ENCODE measurements at regions not wholly inside any gene's neighbourhood (a gene's known extent, or its start where the extent isn't known, plus 50 kb on each side); places are given as distances from the start of the nearest gene placed in this dataset.

DNA sequence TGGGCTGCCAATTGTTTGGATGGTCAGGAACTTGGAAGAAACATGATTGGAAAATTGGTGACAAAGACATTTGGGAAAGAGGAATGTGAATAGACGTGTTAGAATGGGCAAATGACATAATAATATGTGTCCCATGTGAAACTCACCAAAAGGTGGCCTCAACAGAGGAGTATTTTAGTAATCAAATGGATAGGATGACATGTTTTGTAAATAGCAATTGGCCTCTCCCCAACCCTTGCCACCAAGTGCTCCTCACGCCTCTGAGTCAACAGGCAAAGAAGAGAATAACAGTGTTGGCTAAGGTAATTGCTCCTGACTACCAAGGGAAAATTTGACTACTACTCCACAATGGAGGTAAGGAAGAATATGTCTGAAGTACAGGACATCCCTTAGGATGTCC, 81.4 kb downstream of the ATXN7L3B start:
- H3K27ac ChIP-seq (ENCODE audit: low read length, poor library complexity, severe bottlenecking): no peak overlapping the region
- H3K4ac ChIP-seq (ENCODE audit: low read depth in 1 of 2, low read length in 2 of 2): no peak overlapping the region
- no peak overlapping the region for H2AFZ ChIP-seq (ENCODE audit: low read depth, low read length)
- no peak overlapping the region for H3K4me3 ChIP-seq (ENCODE audit: insufficient read depth in 1 of 2, low read depth in 1 of 2, low read length in 2 of 2)
- H3K79me1 ChIP-seq (replicated peaks; ENCODE audit: low read length, poor library complexity, severe bottlenecking): no peaks in the 10 kb centered on the region
- no peak overlapping the region for H3K18ac ChIP-seq (ENCODE audit: low read depth in 1 of 2, low read length in 2 of 2)
- no peak overlapping the region for H2BK120ac ChIP-seq (ENCODE audit: low read depth, low read length)
- no peak overlapping the region for H2BK15ac ChIP-seq (ENCODE audit: low read depth, poor library complexity, severe bottlenecking)
- H4K8ac ChIP-seq (ENCODE audit: low read length): no peak overlapping the region
- no peak overlapping the region for H2AK5ac ChIP-seq (ENCODE audit: low read length, severe bottlenecking)
- no peak overlapping the region for H3K14ac ChIP-seq (ENCODE audit: low read length in 2 of 2)
- no peak overlapping the region for H4K91ac ChIP-seq (ENCODE audit: low read length)
- DNase-seq: no peak
- no peak overlapping the region for H2BK12ac ChIP-seq (ENCODE audit: low read length in 2 of 2)
- H3K23ac ChIP-seq (ENCODE audit: low read length in 2 of 2): no peak overlapping the region
- no peaks in the 10 kb centered on the region for H3K27me3 ChIP-seq (ENCODE audit: control insufficient read depth in 1 of 2, insufficient read depth in 1 of 2, low read length in 2 of 2)
- 74% methylated on average over 2 of the region's 2 CpGs for WGBS
- H3K4me1 ChIP-seq (ENCODE audit: control insufficient read depth, insufficient read depth, low read depth, low read length): no peaks in the 10 kb centered on the region
- no peak overlapping the region for H3K9ac ChIP-seq (ENCODE audit: low read length)
- no peak overlapping the region for H3K4me2 ChIP-seq (ENCODE audit: low read length, poor library complexity, severe bottlenecking)
- H3K9me3 ChIP-seq (ENCODE audit: control insufficient read depth, low read length): no peaks in the 10 kb centered on the region
- H3K36me3 ChIP-seq (ENCODE audit: control insufficient read depth in 1 of 2, insufficient read depth in 2 of 2, low read depth in 1 of 2, low read length in 2 of 2): no peaks in the 10 kb centered on the region
- H2BK5ac ChIP-seq (ENCODE audit: low read depth, low read length, poor library complexity, severe bottlenecking): no peak overlapping the region

DNA sequence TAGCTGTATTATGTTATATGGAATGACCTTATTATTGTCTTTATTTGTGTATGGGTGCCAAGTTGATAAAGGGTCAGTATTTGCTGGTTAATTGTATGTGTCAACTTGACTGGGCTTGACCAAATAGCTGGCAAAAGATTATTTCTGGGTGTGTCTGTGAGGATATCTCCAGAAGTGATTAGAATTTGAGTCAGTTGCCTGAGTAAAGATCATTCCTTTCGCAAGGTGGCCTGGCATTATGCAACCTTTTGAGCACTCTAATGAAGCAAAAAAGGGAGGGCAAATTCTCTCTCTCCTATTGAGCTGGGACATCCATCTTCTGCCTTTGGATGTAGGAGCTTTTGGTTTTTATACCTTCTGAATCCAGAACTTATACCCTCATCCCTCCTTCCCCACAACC, 82.2 kb downstream of the ATXN7L3B start:
- H3K4me2 ChIP-seq (ENCODE audit: low read length, poor library complexity, severe bottlenecking): no peak overlapping the region
- 100% methylated on average over 1 of the region's 1 CpG for WGBS

DNA sequence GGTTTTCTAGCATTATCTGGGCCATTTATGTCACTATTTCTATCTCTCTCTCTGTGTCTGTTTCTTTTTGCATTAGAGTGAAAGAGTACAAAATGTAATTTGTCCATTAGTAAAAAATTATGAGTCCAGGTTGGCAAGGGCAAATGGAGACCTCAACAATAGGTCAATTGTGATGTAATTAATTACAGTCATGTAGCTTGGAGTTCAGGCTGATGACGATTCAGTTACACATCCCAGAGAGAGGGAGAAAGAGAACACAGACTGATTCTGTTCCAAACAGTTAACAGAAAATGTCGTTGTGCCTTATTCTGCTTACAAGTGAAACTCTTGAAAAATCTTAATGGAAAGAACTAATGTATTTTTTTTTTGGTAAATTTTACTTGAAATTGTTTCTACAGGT, 83.3 kb downstream of the ATXN7L3B start:
- no peak overlapping the region for H2BK15ac ChIP-seq (ENCODE audit: low read depth, poor library complexity, severe bottlenecking)
- no peak for DNase-seq
- no peak overlapping the region for H2BK120ac ChIP-seq (ENCODE audit: low read depth, low read length)
- no peaks in the 10 kb centered on the region for H3K4me1 ChIP-seq (ENCODE audit: control insufficient read depth, insufficient read depth, low read depth, low read length)
- no peak overlapping the region for H4K91ac ChIP-seq (ENCODE audit: low read length)
- no peak overlapping the region for H3K27ac ChIP-seq (ENCODE audit: low read length, poor library complexity, severe bottlenecking)
- no peak overlapping the region for H3K9ac ChIP-seq (ENCODE audit: low read length)
- no peak overlapping the region for H3K18ac ChIP-seq (ENCODE audit: low read depth in 1 of 2, low read length in 2 of 2)
- no peak overlapping the region for H2BK5ac ChIP-seq (ENCODE audit: low read depth, low read length, poor library complexity, severe bottlenecking)
- H2AK5ac ChIP-seq (ENCODE audit: low read length, severe bottlenecking): no peak overlapping the region
- no peak overlapping the region for H3K4me3 ChIP-seq (ENCODE audit: insufficient read depth in 1 of 2, low read depth in 1 of 2, low read length in 2 of 2)
- H4K8ac ChIP-seq (ENCODE audit: low read length): no peak overlapping the region
- H3K23ac ChIP-seq (ENCODE audit: low read length in 2 of 2): no peak overlapping the region
- no peak overlapping the region for H2AFZ ChIP-seq (ENCODE audit: low read depth, low read length)
- H3K27me3 ChIP-seq (ENCODE audit: control insufficient read depth in 1 of 2, insufficient read depth in 1 of 2, low read length in 2 of 2): no peaks in the 10 kb centered on the region
- no peaks in the 10 kb centered on the region for H3K79me1 ChIP-seq (replicated peaks; ENCODE audit: low read length, poor library complexity, severe bottlenecking)
- WGBS: 80% methylated on average over 2 of the region's 2 CpGs
- H2BK12ac ChIP-seq (ENCODE audit: low read length in 2 of 2): no peak overlapping the region
- H3K4me2 ChIP-seq (ENCODE audit: low read length, poor library complexity, severe bottlenecking): no peak overlapping the region
- H3K14ac ChIP-seq (ENCODE audit: low read length in 2 of 2): no peak overlapping the region
- no peaks in the 10 kb centered on the region for H3K9me3 ChIP-seq (ENCODE audit: control insufficient read depth, low read length)
- H3K4ac ChIP-seq (ENCODE audit: low read depth in 1 of 2, low read length in 2 of 2): no peak overlapping the region
- H3K36me3 ChIP-seq (ENCODE audit: control insufficient read depth in 1 of 2, insufficient read depth in 2 of 2, low read depth in 1 of 2, low read length in 2 of 2): no peaks in the 10 kb centered on the region

More for the DNA sequence above, 82.2 kb downstream of the ATXN7L3B start:
- Histone ChIP-seq H2BK12ac (ENCODE audit: low read length in 2 of 2) (no peak overlapping the region), H2AFZ (ENCODE audit: low read depth, low read length) (no peak overlapping the region), H3K9me3 (ENCODE audit: control insufficient read depth, low read length) (no peaks in the 10 kb centered on the region), H3K4ac (ENCODE audit: low read depth in 1 of 2, low read length in 2 of 2) (no peak overlapping the region), H4K91ac (ENCODE audit: low read length) (no peak overlapping the region), H2BK15ac (ENCODE audit: low read depth, poor library complexity, severe bottlenecking) (no peak overlapping the region), H3K27ac (ENCODE audit: low read length, poor library complexity, severe bottlenecking) (no peak overlapping the region), H2BK5ac (ENCODE audit: low read depth, low read length, poor library complexity, severe bottlenecking) (no peak overlapping the region), H3K79me1 (replicated peaks; ENCODE audit: low read length, poor library complexity, severe bottlenecking) (no peaks in the 10 kb centered on the region), H4K8ac (ENCODE audit: low read length) (no peak overlapping the region), H3K4me3 (ENCODE audit: insufficient read depth in 1 of 2, low read depth in 1 of 2, low read length in 2 of 2) (no peak overlapping the region), H3K18ac (ENCODE audit: low read depth in 1 of 2, low read length in 2 of 2) (no peak overlapping the region), H3K9ac (ENCODE audit: low read length) (no peak overlapping the region), H3K27me3 (ENCODE audit: control insufficient read depth in 1 of 2, insufficient read depth in 1 of 2, low read length in 2 of 2) (no peaks in the 10 kb centered on the region), H2BK120ac (ENCODE audit: low read depth, low read length) (no peak overlapping the region), H3K36me3 (ENCODE audit: control insufficient read depth in 1 of 2, insufficient read depth in 2 of 2, low read depth in 1 of 2, low read length in 2 of 2) (no peaks in the 10 kb centered on the region), H2AK5ac (ENCODE audit: low read length, severe bottlenecking) (no peak overlapping the region), H3K14ac (ENCODE audit: low read length in 2 of 2) (no peak overlapping the region), H3K4me1 (ENCODE audit: control insufficient read depth, insufficient read depth, low read depth, low read length) (no peaks in the 10 kb centered on the region), H3K23ac (ENCODE audit: low read length in 2 of 2) (no peak overlapping the region)
- DNase-seq: no peak

GRCh38 chr12:74624201-74624600, 86.6 kb downstream of the ATXN7L3B start:
- Histone ChIP-seq H3K79me1 (replicated peaks; ENCODE audit: low read length, poor library complexity, severe bottlenecking) (no peaks in the 10 kb centered on the region), H2BK15ac (ENCODE audit: low read depth, poor library complexity, severe bottlenecking) (no peak overlapping the region), H3K18ac (ENCODE audit: low read depth in 1 of 2, low read length in 2 of 2) (no peak overlapping the region), H2BK12ac (ENCODE audit: low read length in 2 of 2) (no peak overlapping the region), H3K27me3 (ENCODE audit: control insufficient read depth in 1 of 2, insufficient read depth in 1 of 2, low read length in 2 of 2) (no peaks in the 10 kb centered on the region), H3K9me3 (ENCODE audit: control insufficient read depth, low read length) (no peaks in the 10 kb centered on the region), H3K4me1 (ENCODE audit: control insufficient read depth, insufficient read depth, low read depth, low read length) (no peaks in the 10 kb centered on the region), H4K91ac (ENCODE audit: low read length) (no peak overlapping the region), H2AK5ac (ENCODE audit: low read length, severe bottlenecking) (no peak overlapping the region), H2BK5ac (ENCODE audit: low read depth, low read length, poor library complexity, severe bottlenecking) (no peak overlapping the region), H3K14ac (ENCODE audit: low read length in 2 of 2) (no peak overlapping the region), H3K4ac (ENCODE audit: low read depth in 1 of 2, low read length in 2 of 2) (no peak overlapping the region), H3K23ac (ENCODE audit: low read length in 2 of 2) (no peak overlapping the region), H3K36me3 (ENCODE audit: control insufficient read depth in 1 of 2, insufficient read depth in 2 of 2, low read depth in 1 of 2, low read length in 2 of 2) (no peaks in the 10 kb centered on the region), H3K9ac (ENCODE audit: low read length) (no peak overlapping the region), H3K27ac (ENCODE audit: low read length, poor library complexity, severe bottlenecking) (no peak overlapping the region), H2AFZ (ENCODE audit: low read depth, low read length) (no peak overlapping the region), H4K8ac (ENCODE audit: low read length) (no peak overlapping the region), H2BK120ac (ENCODE audit: low read depth, low read length) (no peak overlapping the region), H3K4me2 (ENCODE audit: low read length, poor library complexity, severe bottlenecking) (no peak overlapping the region), H3K4me3 (ENCODE audit: insufficient read depth in 1 of 2, low read depth in 1 of 2, low read length in 2 of 2) (no peak overlapping the region)
- WGBS: 39% methylated on average over 3 of the region's 3 CpGs
- no peak for DNase-seq
